ENCODE measurements at regions not wholly inside any gene's neighbourhood (a gene's known extent, or its start where the extent isn't known, plus 50 kb on each side); places are given as distances from the start of the nearest gene placed in this dataset.

DNA sequence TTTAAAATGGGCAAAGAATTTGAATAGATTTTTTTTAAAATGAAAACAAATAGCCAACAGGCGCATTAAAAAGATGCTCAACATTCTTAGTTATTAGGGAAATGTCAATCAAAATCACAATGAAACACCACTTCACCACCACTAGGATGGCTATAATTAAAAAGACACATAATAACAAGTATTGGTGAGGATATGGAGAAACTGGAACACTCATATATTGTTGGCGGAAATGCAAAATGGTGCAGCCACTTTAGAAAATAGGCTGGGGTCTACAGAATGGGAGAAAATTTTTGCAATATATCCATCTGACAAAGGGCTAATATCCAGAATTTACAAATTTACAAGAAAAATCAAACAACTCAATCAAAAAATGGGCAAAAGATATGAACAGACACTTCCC lies 107.8 kb upstream of the FOXD3 start:
- ATAC-seq = no peak
- peaks cover 7% of the 10 kb centered on the region for H3K9me3 Mint-ChIP-seq
- H3K4me3 Mint-ChIP-seq = no peak overlapping the region
- H3K27me3 Mint-ChIP-seq = peaks cover 11% of the 10 kb centered on the region
- no peaks in the 10 kb centered on the region for H3K36me3 Mint-ChIP-seq
- H3K27ac Mint-ChIP-seq = no peak overlapping the region
- no peaks in the 10 kb centered on the region for H3K4me1 Mint-ChIP-seq

DNA sequence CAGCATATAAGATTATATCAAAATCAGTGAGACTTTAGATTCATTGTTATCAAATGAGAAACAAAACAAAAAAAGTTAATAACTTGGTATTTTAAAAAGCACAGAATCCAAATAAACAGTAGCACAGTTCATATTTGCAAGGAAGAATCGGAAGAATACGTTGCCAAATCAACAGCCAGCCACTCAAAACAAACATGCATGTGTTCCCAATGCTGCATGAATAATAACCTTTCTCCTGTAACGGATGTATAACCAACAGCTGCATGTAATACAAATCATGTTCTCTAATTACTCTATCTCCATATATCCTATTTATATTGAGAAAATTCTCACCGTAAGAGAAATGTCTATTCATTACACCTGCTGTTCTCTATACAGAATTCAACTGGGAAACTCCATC lies 98.9 kb upstream of the FOXD3 start:
- H3K27ac Mint-ChIP-seq = no peak overlapping the region
- no peaks in the 10 kb centered on the region for H3K36me3 Mint-ChIP-seq
- peaks cover 18% of the 10 kb centered on the region for H3K27me3 Mint-ChIP-seq
- H3K9me3 Mint-ChIP-seq = no peaks in the 10 kb centered on the region
- ATAC-seq = no peak
- no peaks in the 10 kb centered on the region for H3K4me1 Mint-ChIP-seq
- H3K4me3 Mint-ChIP-seq = no peak overlapping the region

GRCh38 chr1:63230722-63231121 lies 91.6 kb upstream of the FOXD3 start:
- H3K27ac Mint-ChIP-seq = no peak overlapping the region

GRCh38 chr1:63238721-63239120 lies 83.6 kb upstream of the FOXD3 start:
- Mint-ChIP-seq H3K9me3 (peaks cover 12% of the 10 kb centered on the region), H3K4me3 (no peak overlapping the region), H3K36me3 (no peaks in the 10 kb centered on the region), H3K27ac (no peak overlapping the region), H3K4me1 (no peaks in the 10 kb centered on the region), H3K27me3 (peaks cover 17% of the 10 kb centered on the region)
- no peak for ATAC-seq

More at GRCh38 chr1:63230722-63231121, 91.6 kb upstream of the FOXD3 start:
- Mint-ChIP-seq H3K27me3 (peaks cover 1% of the 10 kb centered on the region), H3K4me1 (no peaks in the 10 kb centered on the region), H3K4me3 (no peak overlapping the region), H3K9me3 (peaks cover 12% of the 10 kb centered on the region), H3K36me3 (no peaks in the 10 kb centered on the region)
- no peak for ATAC-seq

GRCh38 chr1:63245186-63245585 lies 77.2 kb upstream of the FOXD3 start:
- no peak overlapping the region for H3K4me3 Mint-ChIP-seq
- no peak for ATAC-seq

GRCh38 chr1:63248216-63248615 lies 74.2 kb upstream of the FOXD3 start:
- Mint-ChIP-seq H3K9me3 (peaks cover 6% of the 10 kb centered on the region), H3K27me3 (peaks cover 9% of the 10 kb centered on the region), H3K4me1 (no peaks in the 10 kb centered on the region), H3K27ac (no peak overlapping the region), H3K36me3 (no peaks in the 10 kb centered on the region), H3K4me3 (no peak overlapping the region)
- no peak for ATAC-seq

More at GRCh38 chr1:63245186-63245585, 77.2 kb upstream of the FOXD3 start:
- Mint-ChIP-seq H3K4me1 (no peaks in the 10 kb centered on the region), H3K27ac (no peak overlapping the region), H3K9me3 (peaks cover 6% of the 10 kb centered on the region), H3K27me3 (peaks cover 9% of the 10 kb centered on the region), H3K36me3 (no peaks in the 10 kb centered on the region)

DNA sequence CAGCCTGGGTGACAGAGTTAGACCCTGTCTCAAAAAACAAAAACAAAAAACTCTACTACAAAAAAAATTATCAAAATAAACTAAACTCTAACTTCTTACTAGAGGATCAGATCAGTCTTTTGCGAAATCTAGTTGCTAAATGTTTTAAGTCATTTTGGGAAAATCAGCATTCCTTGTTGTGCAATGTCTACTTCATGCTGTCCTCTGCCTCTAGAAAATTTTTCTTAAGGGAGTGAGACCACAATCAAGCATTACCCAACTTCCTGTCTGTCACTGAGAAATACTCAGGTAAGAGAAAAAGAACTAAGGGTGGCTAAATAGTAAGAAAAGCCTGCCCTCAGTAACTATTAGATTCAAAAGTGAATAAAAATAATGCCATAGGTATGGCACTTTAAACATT lies 67.2 kb upstream of the FOXD3 start:
- Mint-ChIP-seq H3K36me3 (no peaks in the 10 kb centered on the region), H3K9me3 (no peaks in the 10 kb centered on the region), H3K4me3 (no peak overlapping the region), H3K4me1 (no peaks in the 10 kb centered on the region), H3K27me3 (peaks cover 2% of the 10 kb centered on the region), H3K27ac (no peak overlapping the region)
- ATAC-seq = no peak

DNA sequence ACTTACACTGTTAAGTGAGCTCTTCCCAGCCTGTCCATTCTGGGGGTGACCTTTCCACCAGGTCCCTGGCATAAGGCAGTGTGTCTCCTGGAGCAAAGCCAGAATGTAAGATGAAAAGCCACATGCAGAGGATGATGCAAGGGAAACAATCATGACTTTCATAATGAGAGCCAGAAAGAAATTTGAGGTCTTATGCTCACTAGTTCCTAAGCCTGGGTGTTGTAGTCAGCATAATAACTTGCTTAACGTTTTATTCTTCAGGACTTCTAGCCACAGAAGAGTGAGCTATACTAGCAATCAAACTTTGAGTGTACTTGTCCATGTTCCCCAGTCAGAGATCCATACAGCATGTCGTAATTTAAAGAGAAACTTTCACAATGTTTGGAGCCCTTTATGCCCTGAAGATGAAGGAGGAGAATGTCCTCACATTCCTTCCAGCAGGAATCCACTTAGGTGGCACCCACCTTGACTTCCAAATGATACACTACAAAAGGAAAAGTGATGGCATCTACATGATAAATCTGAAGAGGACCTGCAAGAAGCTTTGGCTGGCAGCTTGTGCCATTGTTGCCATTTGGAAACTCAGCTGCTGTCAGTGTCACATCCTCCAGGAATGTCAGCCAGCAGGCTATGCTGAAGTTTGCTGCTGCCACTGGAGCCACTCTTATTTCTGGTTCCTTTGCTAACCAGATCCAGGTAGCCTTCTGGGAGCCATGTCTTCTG lies 60.5 kb upstream of the FOXD3 start:
- ATAC-seq = no peak
- Mint-ChIP-seq H3K27me3 (peaks cover 38% of the 10 kb centered on the region), H3K4me1 (no peaks in the 10 kb centered on the region)

GRCh38 chr1:63262459-63262770 lies 60.0 kb upstream of the FOXD3 start:
- H3K27ac Mint-ChIP-seq = no peak overlapping the region
- ATAC-seq = no peak
- peaks cover 38% of the 10 kb centered on the region for H3K27me3 Mint-ChIP-seq
- no peaks in the 10 kb centered on the region for H3K4me1 Mint-ChIP-seq
- H3K4me3 Mint-ChIP-seq = no peak overlapping the region
- H3K9me3 Mint-ChIP-seq = no peaks in the 10 kb centered on the region
- H3K36me3 Mint-ChIP-seq = no peaks in the 10 kb centered on the region

More for the DNA sequence above, 60.5 kb upstream of the FOXD3 start:
- no peaks in the 10 kb centered on the region for H3K36me3 Mint-ChIP-seq
- H3K9me3 Mint-ChIP-seq = no peaks in the 10 kb centered on the region
- no peak overlapping the region for H3K4me3 Mint-ChIP-seq
- H3K27ac Mint-ChIP-seq = no peak overlapping the region

DNA sequence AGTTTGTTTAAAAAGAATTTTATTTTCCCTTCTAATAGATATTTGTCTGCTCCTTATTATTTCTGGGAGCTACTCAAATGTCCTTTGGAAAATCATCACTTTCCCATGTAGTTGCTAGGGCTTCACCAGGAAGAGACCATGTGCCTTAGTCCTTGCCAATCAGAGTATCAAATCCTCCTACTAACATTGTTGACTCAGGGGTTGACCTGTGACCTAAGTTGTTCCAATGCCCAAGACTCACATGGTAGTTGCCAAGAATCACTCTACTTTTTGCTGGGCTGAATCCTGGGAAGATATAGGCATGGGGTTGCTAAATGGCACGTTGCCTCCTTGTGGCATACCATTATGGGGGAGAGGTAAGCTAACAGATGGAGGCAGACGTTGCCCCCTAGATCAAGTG lies 58.2 kb upstream of the FOXD3 start:
- Mint-ChIP-seq H3K27ac (no peak overlapping the region), H3K36me3 (no peaks in the 10 kb centered on the region), H3K27me3 (peaks cover 46% of the 10 kb centered on the region), H3K4me1 (no peaks in the 10 kb centered on the region), H3K4me3 (no peak overlapping the region), H3K9me3 (no peaks in the 10 kb centered on the region)
- ATAC-seq = no peak

GRCh38 chr1:63266857-63267256 lies 55.5 kb upstream of the FOXD3 start:
- H3K36me3 Mint-ChIP-seq = no peaks in the 10 kb centered on the region
- ATAC-seq = no peak
- no peaks in the 10 kb centered on the region for H3K9me3 Mint-ChIP-seq
- H3K4me1 Mint-ChIP-seq = no peaks in the 10 kb centered on the region
- no peak overlapping the region for H3K27ac Mint-ChIP-seq
- no peak overlapping the region for H3K4me3 Mint-ChIP-seq
- H3K27me3 Mint-ChIP-seq = peaks cover 30% of the 10 kb centered on the region

DNA sequence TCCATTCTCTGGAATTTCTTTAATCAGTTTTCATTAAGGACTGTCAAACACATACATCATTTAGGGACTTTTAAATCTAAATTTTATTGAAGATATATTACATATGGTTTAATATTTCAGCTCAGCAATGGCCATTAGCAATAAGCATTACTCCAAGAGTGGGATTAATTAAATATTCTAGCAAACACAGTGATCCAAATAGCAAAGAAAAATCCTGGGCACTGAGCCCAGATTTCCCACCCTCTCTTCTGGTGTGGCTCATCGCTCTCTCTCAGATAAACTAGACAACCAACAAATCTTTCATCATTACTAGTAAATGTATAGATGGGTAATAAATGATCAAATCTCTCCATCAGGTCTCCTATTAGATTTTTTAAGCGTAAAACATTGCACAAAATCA lies 53.5 kb upstream of the FOXD3 start:
- ATAC-seq = no peak
- H3K27me3 Mint-ChIP-seq = peaks cover 25% of the 10 kb centered on the region
- H3K36me3 Mint-ChIP-seq = no peaks in the 10 kb centered on the region
- H3K4me3 Mint-ChIP-seq = no peak overlapping the region
- no peaks in the 10 kb centered on the region for H3K4me1 Mint-ChIP-seq
- no peak overlapping the region for H3K27ac Mint-ChIP-seq
- no peaks in the 10 kb centered on the region for H3K9me3 Mint-ChIP-seq

DNA sequence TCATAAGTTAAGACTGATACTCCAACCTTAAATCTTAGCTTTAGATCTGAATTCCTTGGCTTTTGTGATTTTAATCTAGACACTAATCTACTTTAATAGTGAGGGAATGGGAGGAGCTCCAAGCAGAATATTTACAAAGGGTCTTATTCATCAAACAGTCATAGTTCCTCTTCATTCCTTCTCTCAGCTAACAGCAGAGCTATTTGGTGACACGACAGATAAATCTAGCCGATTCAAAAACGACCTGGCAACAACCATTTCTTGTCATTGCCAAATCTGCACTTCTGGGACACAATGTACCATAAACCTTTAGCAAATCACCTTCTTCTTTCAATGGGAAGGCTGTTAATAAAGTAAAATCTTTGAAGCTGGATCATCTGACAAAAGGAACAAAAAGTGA lies 52.8 kb upstream of the FOXD3 start:
- H3K4me1 Mint-ChIP-seq = no peaks in the 10 kb centered on the region
- no peaks in the 10 kb centered on the region for H3K36me3 Mint-ChIP-seq
- no peak for ATAC-seq
- H3K27ac Mint-ChIP-seq = no peak overlapping the region
- H3K9me3 Mint-ChIP-seq = no peaks in the 10 kb centered on the region
- no peak overlapping the region for H3K4me3 Mint-ChIP-seq
- H3K27me3 Mint-ChIP-seq = peaks cover 18% of the 10 kb centered on the region
